ENCODE measurements at regions not wholly inside any gene's neighbourhood (a gene's known extent, or its start where the extent isn't known, plus 50 kb on each side); places are given as distances from the start of the nearest gene placed in this dataset.
"Not testable (repeated sequence)": the region's sequence is repeated elsewhere in the genome, so short reads cannot be mapped to it uniquely, and the experiment has no call there.

- DNase-seq, result no peak
- peaks cover 0 to 24% (median 5%) of the 10 kb centered on the region in 5 experiments for H3K27me3 ChIP-seq (replicated peaks in 2 of 5; ENCODE audit: control insufficient read depth in 4 of 5, insufficient read depth in 5 of 5, low read length in 4 of 5)
- POLR2A ChIA-PET, result no interaction called here
- CTCF ChIA-PET, result no interaction called here
- no peaks in the 10 kb centered on the region for H3K4me1 ChIP-seq (ENCODE audit: control extremely low read depth in 1 of 4, control insufficient read depth in 4 of 4, insufficient read depth in 4 of 4, low read length in 3 of 4)
- no peaks in the 10 kb centered on the region for H3K36me3 ChIP-seq (ENCODE audit: control insufficient read depth in 4 of 4, insufficient read depth in 4 of 4, low read length in 3 of 4)
- H3K27ac ChIP-seq (ENCODE audit: insufficient read depth in 1 of 2, low read depth in 1 of 2, low read length in 2 of 2, poor library complexity in 1 of 2, severe bottlenecking in 2 of 2), result no peak overlapping the region
- H3K4me3 ChIP-seq (ENCODE audit: control insufficient read depth in 1 of 7, extremely low read depth in 1 of 7, insufficient read depth in 4 of 7, low read depth in 2 of 7, low read length in 6 of 7), result no peak overlapping the region
- peaks cover 0 to 15% (median 5%) of the 10 kb centered on the region in 5 experiments for H3K9me3 ChIP-seq (ENCODE audit: control extremely low read depth in 1 of 5, control insufficient read depth in 4 of 5, insufficient read depth in 2 of 5, low read depth in 1 of 5, low read length in 4 of 5)
Observed at GRCh38 chr2:236644067-236644466, 74.4 kb downstream of the ACKR3 start.

DNA sequence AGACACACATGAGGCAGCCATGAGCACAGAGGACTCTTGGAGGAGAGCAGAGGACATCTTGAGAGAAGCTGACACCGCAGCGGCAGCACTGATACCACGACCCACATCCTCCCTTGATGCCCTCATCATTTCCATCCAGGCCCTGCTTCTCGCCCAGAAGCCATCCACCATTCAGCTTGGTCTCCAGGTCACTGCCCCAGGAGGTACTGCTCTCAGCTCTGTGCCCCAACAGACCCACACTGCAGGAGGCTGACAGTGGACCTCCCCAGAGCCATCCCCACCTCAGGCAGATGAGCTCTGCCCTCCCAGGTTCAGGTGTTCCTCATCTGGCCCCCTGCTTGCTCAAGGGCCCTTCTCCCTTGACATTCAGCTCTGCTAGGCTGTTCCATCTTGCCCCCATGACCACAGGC is 74.9 kb downstream of the ACKR3 start:
- DNase-seq, result no peak
- no peaks in the 10 kb centered on the region for H3K36me3 ChIP-seq (ENCODE audit: control insufficient read depth in 4 of 4, insufficient read depth in 4 of 4, low read length in 3 of 4)
- 85% methylated on average over 4 of the region's 4 CpGs for WGBS (ENCODE audit: insufficient coverage)
- no peak overlapping the region for H3K4me3 ChIP-seq (ENCODE audit: control insufficient read depth in 1 of 7, extremely low read depth in 1 of 7, insufficient read depth in 4 of 7, low read depth in 2 of 7, low read length in 6 of 7)
- peaks cover 0 to 15% (median 5%) of the 10 kb centered on the region in 5 experiments for H3K9me3 ChIP-seq (ENCODE audit: control extremely low read depth in 1 of 5, control insufficient read depth in 4 of 5, insufficient read depth in 2 of 5, low read depth in 1 of 5, low read length in 4 of 5)
- H3K27ac ChIP-seq (ENCODE audit: insufficient read depth in 1 of 2, low read depth in 1 of 2, low read length in 2 of 2, poor library complexity in 1 of 2, severe bottlenecking in 2 of 2), result no peak overlapping the region
- CTCF ChIA-PET, result no interaction called here
- POLR2A ChIA-PET, result no interaction called here
- H3K4me1 ChIP-seq (ENCODE audit: control extremely low read depth in 1 of 4, control insufficient read depth in 4 of 4, insufficient read depth in 4 of 4, low read length in 3 of 4), result no peaks in the 10 kb centered on the region
- H3K27me3 ChIP-seq (replicated peaks in 2 of 5; ENCODE audit: control insufficient read depth in 4 of 5, insufficient read depth in 5 of 5, low read length in 4 of 5), result peaks cover 0 to 24% (median 5%) of the 10 kb centered on the region in 5 experiments

GRCh38 chr2:236645141-236645540 is 75.5 kb downstream of the ACKR3 start:
- Histone ChIP-seq H3K9me3 (ENCODE audit: control extremely low read depth in 1 of 5, control insufficient read depth in 4 of 5, insufficient read depth in 2 of 5, low read depth in 1 of 5, low read length in 4 of 5) (peaks cover 0 to 15% (median 5%) of the 10 kb centered on the region in 5 experiments), H3K27me3 (replicated peaks in 2 of 5; ENCODE audit: control insufficient read depth in 4 of 5, insufficient read depth in 5 of 5, low read length in 4 of 5) (peaks cover 0 to 24% (median 5%) of the 10 kb centered on the region in 5 experiments)
- H3K4me3 ChIP-seq (ENCODE audit: control insufficient read depth in 1 of 7, extremely low read depth in 1 of 7, insufficient read depth in 4 of 7, low read depth in 2 of 7, low read length in 6 of 7); H3K27ac ChIP-seq (ENCODE audit: insufficient read depth in 1 of 2, low read depth in 1 of 2, low read length in 2 of 2, poor library complexity in 1 of 2, severe bottlenecking in 2 of 2); DNase-seq; H3K36me3 ChIP-seq (ENCODE audit: control insufficient read depth in 4 of 4, insufficient read depth in 4 of 4, low read length in 3 of 4); H3K4me1 ChIP-seq (ENCODE audit: control extremely low read depth in 1 of 4, control insufficient read depth in 4 of 4, insufficient read depth in 4 of 4, low read length in 3 of 4); POLR2A ChIA-PET; CTCF ChIA-PET: not testable (repeated sequence)
- WGBS (ENCODE audit: insufficient coverage), result no CpG with 5 or more reads among the region's 4 CpGs

DNA sequence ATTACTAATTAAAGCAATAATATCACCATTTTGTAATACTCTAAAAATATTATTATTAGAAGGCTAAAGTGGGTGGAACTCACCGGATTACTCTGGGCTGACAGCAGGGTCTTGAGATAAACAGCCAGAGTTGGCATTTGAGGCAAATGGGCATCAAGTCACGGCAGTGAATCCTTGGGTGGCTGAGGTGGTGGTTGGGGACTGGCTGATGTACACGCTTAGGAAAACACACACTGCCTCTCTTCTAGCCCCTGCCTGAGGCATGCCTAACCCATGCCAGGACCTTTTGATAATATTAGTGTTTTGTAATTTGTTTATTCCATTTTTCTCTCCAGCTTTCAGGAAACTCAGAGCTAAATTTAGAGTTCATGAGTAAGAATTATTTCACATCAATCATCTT is 76.8 kb downstream of the ACKR3 start:
- ChIA-PET POLR2A (no interaction called here), CTCF (interaction anchor here (1.2 kb wide), 1 partner anchor 10 kb away, joined by 3 read pairs; no protein-coding TSS in a partner anchor)
- Histone ChIP-seq H3K27ac (ENCODE audit: insufficient read depth in 1 of 2, low read depth in 1 of 2, low read length in 2 of 2, poor library complexity in 1 of 2, severe bottlenecking in 2 of 2) (no peak overlapping the region), H3K9me3 (ENCODE audit: control extremely low read depth in 1 of 5, control insufficient read depth in 4 of 5, insufficient read depth in 2 of 5, low read depth in 1 of 5, low read length in 4 of 5) (peaks cover 0 to 9% (median 0%) of the 10 kb centered on the region in 5 experiments), H3K27me3 (replicated peaks in 2 of 5; ENCODE audit: control insufficient read depth in 4 of 5, insufficient read depth in 5 of 5, low read length in 4 of 5) (peaks cover 0 to 24% (median 5%) of the 10 kb centered on the region in 5 experiments), H3K36me3 (ENCODE audit: control insufficient read depth in 4 of 4, insufficient read depth in 4 of 4, low read length in 3 of 4) (no peaks in the 10 kb centered on the region), H3K4me3 (ENCODE audit: control insufficient read depth in 1 of 7, extremely low read depth in 1 of 7, insufficient read depth in 4 of 7, low read depth in 2 of 7, low read length in 6 of 7) (no peak overlapping the region), H3K4me1 (ENCODE audit: control extremely low read depth in 1 of 4, control insufficient read depth in 4 of 4, insufficient read depth in 4 of 4, low read length in 3 of 4) (no peaks in the 10 kb centered on the region)
- no peak for DNase-seq
- WGBS (ENCODE audit: insufficient coverage), result 93% methylated on average over 2 of the region's 3 CpGs

- CTCF ChIA-PET, result interaction anchor here (1.2 kb wide), 1 partner anchor 10 kb away, joined by 3 read pairs; no protein-coding TSS in a partner anchor
- no peaks in the 10 kb centered on the region for H3K36me3 ChIP-seq (ENCODE audit: control insufficient read depth in 4 of 4, insufficient read depth in 4 of 4, low read length in 3 of 4)
- DNase-seq, result no peak
- 100% methylated on average over 1 of the region's 4 CpGs for WGBS (ENCODE audit: insufficient coverage)
- H3K27ac ChIP-seq (ENCODE audit: insufficient read depth in 1 of 2, low read depth in 1 of 2, low read length in 2 of 2, poor library complexity in 1 of 2, severe bottlenecking in 2 of 2), result no peak overlapping the region
- H3K9me3 ChIP-seq (ENCODE audit: control extremely low read depth in 1 of 5, control insufficient read depth in 4 of 5, insufficient read depth in 2 of 5, low read depth in 1 of 5, low read length in 4 of 5), result peaks cover 0 to 9% (median 0%) of the 10 kb centered on the region in 5 experiments
- H3K27me3 ChIP-seq (replicated peaks in 2 of 5; ENCODE audit: control insufficient read depth in 4 of 5, insufficient read depth in 5 of 5, low read length in 4 of 5), result peaks cover 0 to 24% (median 2%) of the 10 kb centered on the region in 5 experiments
- POLR2A ChIA-PET, result no interaction called here
- no peak overlapping the region for H3K4me3 ChIP-seq (ENCODE audit: control insufficient read depth in 1 of 7, extremely low read depth in 1 of 7, insufficient read depth in 4 of 7, low read depth in 2 of 7, low read length in 6 of 7)
- no peaks in the 10 kb centered on the region for H3K4me1 ChIP-seq (ENCODE audit: control extremely low read depth in 1 of 4, control insufficient read depth in 4 of 4, insufficient read depth in 4 of 4, low read length in 3 of 4)
Observed at GRCh38 chr2:236646871-236647270, 77.2 kb downstream of the ACKR3 start.

DNA sequence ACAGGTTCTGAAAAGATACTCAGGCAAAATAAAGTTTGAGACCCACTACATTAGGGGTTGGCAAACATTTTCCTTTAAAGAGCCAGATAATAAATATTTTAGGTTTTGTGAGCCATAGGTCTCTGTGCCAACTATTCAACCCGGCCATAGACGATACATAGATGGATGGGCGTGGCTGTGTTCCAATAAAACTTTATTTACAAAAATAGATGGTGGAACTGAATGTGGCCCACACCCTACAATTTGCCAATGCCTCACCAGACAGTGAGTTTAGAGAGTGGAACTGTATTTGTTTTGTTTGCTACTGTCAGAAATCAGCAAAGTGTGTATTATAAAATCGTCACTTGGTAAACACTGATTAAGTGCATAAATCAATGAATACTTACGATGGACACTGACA is 78.0 kb downstream of the ACKR3 start:
- no peak overlapping the region for H3K4me3 ChIP-seq (ENCODE audit: control insufficient read depth in 1 of 7, extremely low read depth in 1 of 7, insufficient read depth in 4 of 7, low read depth in 2 of 7, low read length in 6 of 7)
- whole genome bisulfite sequencing (ENCODE audit: insufficient coverage), result 100% methylated on average over 1 of the region's 5 CpGs
- H3K36me3 ChIP-seq (ENCODE audit: control insufficient read depth in 4 of 4, insufficient read depth in 4 of 4, low read length in 3 of 4), result no peaks in the 10 kb centered on the region
- H3K27me3 ChIP-seq (replicated peaks in 2 of 5; ENCODE audit: control insufficient read depth in 4 of 5, insufficient read depth in 5 of 5, low read length in 4 of 5), result peaks cover 0 to 19% (median 0%) of the 10 kb centered on the region in 5 experiments
- no peak for DNase-seq
- H3K9me3 ChIP-seq (ENCODE audit: control extremely low read depth in 1 of 5, control insufficient read depth in 4 of 5, insufficient read depth in 2 of 5, low read depth in 1 of 5, low read length in 4 of 5), result peaks cover 0 to 6% (median 0%) of the 10 kb centered on the region in 5 experiments
- no peaks in the 10 kb centered on the region for H3K4me1 ChIP-seq (ENCODE audit: control extremely low read depth in 1 of 4, control insufficient read depth in 4 of 4, insufficient read depth in 4 of 4, low read length in 3 of 4)
- H3K27ac ChIP-seq (ENCODE audit: insufficient read depth in 1 of 2, low read depth in 1 of 2, low read length in 2 of 2, poor library complexity in 1 of 2, severe bottlenecking in 2 of 2), result no peak overlapping the region
- ChIA-PET CTCF (no interaction called here), POLR2A (no interaction called here)

- Histone ChIP-seq H3K4me1 (ENCODE audit: control extremely low read depth in 1 of 4, control insufficient read depth in 4 of 4, insufficient read depth in 4 of 4, low read length in 3 of 4) (no peaks in the 10 kb centered on the region), H3K36me3 (ENCODE audit: control insufficient read depth in 4 of 4, insufficient read depth in 4 of 4, low read length in 3 of 4) (no peaks in the 10 kb centered on the region), H3K27me3 (replicated peaks in 2 of 5; ENCODE audit: control insufficient read depth in 4 of 5, insufficient read depth in 5 of 5, low read length in 4 of 5) (peaks cover 0 to 14% (median 2%) of the 10 kb centered on the region in 5 experiments), H3K4me3 (ENCODE audit: control insufficient read depth in 1 of 7, extremely low read depth in 1 of 7, insufficient read depth in 4 of 7, low read depth in 2 of 7, low read length in 6 of 7) (no peak overlapping the region), H3K9me3 (ENCODE audit: control extremely low read depth in 1 of 5, control insufficient read depth in 4 of 5, insufficient read depth in 2 of 5, low read depth in 1 of 5, low read length in 4 of 5) (peaks cover 0 to 2% (median 0%) of the 10 kb centered on the region in 5 experiments), H3K27ac (ENCODE audit: insufficient read depth in 1 of 2, low read depth in 1 of 2, low read length in 2 of 2, poor library complexity in 1 of 2, severe bottlenecking in 2 of 2) (no peak overlapping the region)
- ChIA-PET CTCF (interaction anchor here (1.4 kb wide), 1 partner anchor 18 kb away, joined by 3 read pairs; no protein-coding TSS in a partner anchor), POLR2A (no interaction called here)
- no peak for DNase-seq
- WGBS (ENCODE audit: insufficient coverage), result 69% methylated on average over 1 of the region's 1 CpG
Observed at GRCh38 chr2:236653863-236654262, 84.2 kb downstream of the ACKR3 start.
